ENCODE measurements at regions not wholly inside any gene's neighbourhood (a gene's known extent, or its start where the extent isn't known, plus 50 kb on each side); places are given as distances from the start of the nearest gene placed in this dataset.

GRCh38 chr6:25142506-25142905, 136.7 kb upstream of the CARMIL1 start:
- TF ChIP-seq, protein P1, sequence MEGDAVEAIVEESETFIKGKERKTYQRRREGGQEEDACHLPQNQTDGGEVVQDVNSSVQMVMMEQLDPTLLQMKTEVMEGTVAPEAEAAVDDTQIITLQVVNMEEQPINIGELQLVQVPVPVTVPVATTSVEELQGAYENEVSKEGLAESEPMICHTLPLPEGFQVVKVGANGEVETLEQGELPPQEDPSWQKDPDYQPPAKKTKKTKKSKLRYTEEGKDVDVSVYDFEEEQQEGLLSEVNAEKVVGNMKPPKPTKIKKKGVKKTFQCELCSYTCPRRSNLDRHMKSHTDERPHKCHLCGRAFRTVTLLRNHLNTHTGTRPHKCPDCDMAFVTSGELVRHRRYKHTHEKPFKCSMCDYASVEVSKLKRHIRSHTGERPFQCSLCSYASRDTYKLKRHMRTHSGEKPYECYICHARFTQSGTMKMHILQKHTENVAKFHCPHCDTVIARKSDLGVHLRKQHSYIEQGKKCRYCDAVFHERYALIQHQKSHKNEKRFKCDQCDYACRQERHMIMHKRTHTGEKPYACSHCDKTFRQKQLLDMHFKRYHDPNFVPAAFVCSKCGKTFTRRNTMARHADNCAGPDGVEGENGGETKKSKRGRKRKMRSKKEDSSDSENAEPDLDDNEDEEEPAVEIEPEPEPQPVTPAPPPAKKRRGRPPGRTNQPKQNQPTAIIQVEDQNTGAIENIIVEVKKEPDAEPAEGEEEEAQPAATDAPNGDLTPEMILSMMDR (conservative IDR thresholded peaks at IDR 0.05; ENCODE audit: low read length), result no peak
- no peak for TF ChIP-seq EZH2phosphoT487 (IDR thresholded peaks at IDR 0.05; ENCODE audit: borderline replicate concordance)

Data from Loucy (cell line).